LNCAP (cell line): ENCODE measurements at regions not wholly inside any gene's neighbourhood (a gene's known extent, or its start where the extent isn't known, plus 50 kb on each side); places are given as distances from the start of the nearest gene placed in this dataset.

ENCODE experiments used
- CTCF ChIP-seq: fragments of 450-650 bp; IDR thresholded peaks from 2 replicates; pipeline ENCODE4 v1.5.1; 2017; ENCODE audit warnings: mild to moderate bottlenecking

- no peak for TF ChIP-seq CTCF
Measured at GRCh38 chr15:94033683-94034020, 197.7 kb upstream of the MCTP2 start.

GRCh38 chr15:94033014-94033682, 198.2 kb upstream of the MCTP2 start:
- no peak for TF ChIP-seq CTCF

GRCh38 chr15:94032571-94032970, 198.8 kb upstream of the MCTP2 start:
- TF ChIP-seq CTCF = no peak

- TF ChIP-seq CTCF = no peak
Measured at GRCh38 chr15:94031072-94031471, 200.3 kb upstream of the MCTP2 start.

- no peak for TF ChIP-seq CTCF
Measured at GRCh38 chr15:94029495-94029894, 201.9 kb upstream of the MCTP2 start.

- TF ChIP-seq CTCF = no peak
Measured at GRCh38 chr15:94028809-94029208, 202.6 kb upstream of the MCTP2 start.

GRCh38 chr15:94028121-94028520, 203.2 kb upstream of the MCTP2 start:
- no peak for TF ChIP-seq CTCF

- no peak for TF ChIP-seq CTCF
Measured at GRCh38 chr15:94027581-94027980, 203.8 kb upstream of the MCTP2 start.
